ENCODE measurements at regions not wholly inside any gene's neighbourhood (a gene's known extent, or its start where the extent isn't known, plus 50 kb on each side); places are given as distances from the start of the nearest gene placed in this dataset.
"Not testable (repeated sequence)": the region's sequence is repeated elsewhere in the genome, so short reads cannot be mapped to it uniquely, and the experiment has no call there.

DNA sequence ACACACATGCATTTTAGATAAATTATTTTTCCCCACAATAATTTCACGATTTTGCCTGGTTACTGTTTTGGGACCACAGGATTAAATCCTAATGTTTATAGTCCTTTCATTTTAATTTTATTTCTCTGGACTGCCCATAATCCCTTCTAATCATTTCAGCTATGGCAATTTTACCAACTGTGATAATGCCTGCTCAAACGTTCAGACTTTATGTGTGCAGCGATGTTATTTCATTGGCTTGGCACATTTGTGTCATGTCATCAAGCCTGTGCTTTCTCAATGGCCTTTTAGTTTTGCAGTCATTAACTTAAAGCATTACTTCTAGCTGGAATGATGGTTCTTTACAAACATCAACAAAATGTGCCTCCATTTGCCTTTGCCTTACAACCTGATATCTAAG lies 140.6 kb upstream of the HSF2 start:
- WGBS, 10 experiments = 27 to 100% (median 75%) methylated on average over 2 to 3 of the region's 3 CpGs; no CpG with 5 or more reads in 1 of the 10 experiments
- Histone ChIP-seq H3K4me3 (no peak overlapping the region), H3K27ac (no peak overlapping the region), H3K4me1 (replicated peaks in 1 of 2) (no peaks in the 10 kb centered on the region)
- ATAC-seq (replicated peaks in 6 of 8) = no peak
- in situ Hi-C loops (cut with MboI; ENCODE audit: low pct_unique_long_range_greater_than_20kb in 2 of 9, low sequenced_read_pairs in 9 of 9, unreplicated experiment in 9 of 9) = no loop called here

DNA sequence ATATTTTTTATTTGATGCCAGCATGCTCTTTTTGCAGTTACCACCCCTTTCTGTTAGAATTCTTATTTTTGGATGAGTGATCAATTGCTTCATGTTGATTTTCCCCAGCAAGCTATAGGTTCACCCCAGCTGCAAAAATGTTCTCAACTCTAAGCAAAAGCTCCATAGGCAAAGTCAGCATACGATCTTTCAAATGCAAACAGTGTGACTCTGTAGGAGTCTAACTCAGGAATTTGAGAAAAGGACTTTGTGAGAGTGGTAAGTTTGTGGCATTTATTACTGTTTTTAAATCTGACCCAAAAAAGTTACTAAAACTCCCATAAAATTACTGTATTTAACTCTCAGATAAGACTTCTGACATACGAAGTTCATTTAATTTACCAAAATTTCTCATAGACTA lies 134.9 kb upstream of the HSF2 start:
- ATAC-seq (replicated peaks in 6 of 8) = no peak
- in situ Hi-C loops (cut with MboI; ENCODE audit: low pct_unique_long_range_greater_than_20kb in 2 of 9, low sequenced_read_pairs in 9 of 9, unreplicated experiment in 9 of 9) = no loop called here
- Histone ChIP-seq H3K27ac (no peak overlapping the region), H3K4me1 (replicated peaks in 1 of 2) (no peaks in the 10 kb centered on the region), H3K4me3 (no peak overlapping the region)
- WGBS, 10 experiments = 0 to 71% (median 32%) methylated on average over 1 to 2 of the region's 2 CpGs

DNA sequence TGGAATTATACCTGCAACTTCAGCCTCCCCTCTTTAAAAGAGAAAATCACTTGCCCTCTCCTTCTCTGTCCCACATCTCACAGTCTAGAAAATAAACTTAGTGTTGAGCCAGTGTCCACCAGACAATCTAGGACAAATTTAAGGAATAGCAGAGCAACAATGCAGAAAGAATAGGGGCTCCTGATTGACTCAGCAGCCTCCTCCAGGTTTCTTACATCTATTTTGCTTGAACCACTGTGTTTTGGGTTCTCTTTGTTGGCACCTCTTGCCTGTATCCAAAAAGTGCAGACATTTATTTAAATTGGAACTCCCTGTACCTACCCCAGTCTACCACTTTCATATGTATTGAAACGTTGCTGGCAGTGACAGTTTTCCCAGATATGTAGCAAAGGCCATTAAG lies 133.7 kb upstream of the HSF2 start:
- Histone ChIP-seq H3K4me3 (no peak overlapping the region), H3K27ac (no peak overlapping the region), H3K4me1 (replicated peaks in 1 of 2) (no peaks in the 10 kb centered on the region)
- ATAC-seq (replicated peaks in 6 of 8) = no peak
- in situ Hi-C loops (cut with MboI; ENCODE audit: low pct_unique_long_range_greater_than_20kb in 2 of 9, low sequenced_read_pairs in 9 of 9, unreplicated experiment in 9 of 9) = no loop called here
- 0 to 50% (median 20%) methylated on average over 1 of the region's 1 CpG; no CpG with 5 or more reads in 6 of the 10 experiments for WGBS, 10 experiments

DNA sequence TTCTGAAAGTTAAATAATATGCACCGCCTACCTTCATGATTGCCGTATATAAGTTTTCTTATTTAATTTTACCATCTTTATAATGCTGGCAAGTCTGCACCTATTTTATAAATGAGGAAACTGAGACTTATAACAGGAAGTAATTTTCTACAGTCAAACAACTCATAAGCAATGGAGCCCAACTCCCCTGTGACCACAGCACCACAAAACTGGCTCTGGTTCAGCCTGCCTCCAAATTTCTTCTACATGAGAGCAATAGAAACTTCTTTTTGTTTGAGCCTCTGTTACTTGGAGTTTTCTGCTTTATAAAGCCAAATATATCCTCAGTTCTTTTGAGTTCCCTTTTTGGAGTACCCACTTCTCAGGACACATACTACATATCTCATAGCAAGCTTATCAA lies 131.1 kb upstream of the HSF2 start:
- WGBS, 10 experiments = 0 to 100% (median 96%) methylated on average over 2 of the region's 2 CpGs; no CpG with 5 or more reads in 1 of the 10 experiments
- ATAC-seq (replicated peaks in 6 of 8) = no peak

DNA sequence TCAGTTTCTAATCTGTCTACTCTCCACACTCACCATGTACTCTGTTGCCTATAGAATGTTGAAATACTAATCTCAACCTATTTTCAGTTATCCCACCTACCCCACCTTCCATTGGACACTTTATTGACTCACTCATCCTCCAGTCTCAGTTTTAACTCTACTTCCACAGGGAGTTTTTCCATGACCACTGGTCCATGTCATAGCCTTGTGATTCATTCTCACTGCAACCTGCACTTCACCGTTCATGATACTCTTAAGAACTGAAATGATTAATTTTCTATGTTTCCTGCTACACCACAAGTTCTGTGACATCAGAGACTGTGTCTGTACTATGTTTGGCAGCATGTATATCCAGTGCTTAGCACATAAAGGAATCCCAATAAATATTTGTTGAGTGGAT lies 122.8 kb upstream of the HSF2 start:
- Histone ChIP-seq H3K4me3 (no peak overlapping the region), H3K4me1 (replicated peaks in 1 of 2) (no peaks in the 10 kb centered on the region), H3K27ac (no peak overlapping the region)
- 9 to 91% (median 50%) methylated on average over 1 of the region's 1 CpG; no CpG with 5 or more reads in 3 of the 10 experiments for WGBS, 10 experiments
- in situ Hi-C loops (cut with MboI; ENCODE audit: low pct_unique_long_range_greater_than_20kb in 2 of 9, low sequenced_read_pairs in 9 of 9, unreplicated experiment in 9 of 9) = no loop called here
- no peak for ATAC-seq (replicated peaks in 6 of 8)

More for the DNA sequence above, 131.1 kb upstream of the HSF2 start:
- Histone ChIP-seq H3K4me1 (replicated peaks in 1 of 2) (no peaks in the 10 kb centered on the region), H3K27ac (no peak overlapping the region), H3K4me3 (no peak overlapping the region)
- in situ Hi-C loops (cut with MboI; ENCODE audit: low pct_unique_long_range_greater_than_20kb in 2 of 9, low sequenced_read_pairs in 9 of 9, unreplicated experiment in 9 of 9) = no loop called here

DNA sequence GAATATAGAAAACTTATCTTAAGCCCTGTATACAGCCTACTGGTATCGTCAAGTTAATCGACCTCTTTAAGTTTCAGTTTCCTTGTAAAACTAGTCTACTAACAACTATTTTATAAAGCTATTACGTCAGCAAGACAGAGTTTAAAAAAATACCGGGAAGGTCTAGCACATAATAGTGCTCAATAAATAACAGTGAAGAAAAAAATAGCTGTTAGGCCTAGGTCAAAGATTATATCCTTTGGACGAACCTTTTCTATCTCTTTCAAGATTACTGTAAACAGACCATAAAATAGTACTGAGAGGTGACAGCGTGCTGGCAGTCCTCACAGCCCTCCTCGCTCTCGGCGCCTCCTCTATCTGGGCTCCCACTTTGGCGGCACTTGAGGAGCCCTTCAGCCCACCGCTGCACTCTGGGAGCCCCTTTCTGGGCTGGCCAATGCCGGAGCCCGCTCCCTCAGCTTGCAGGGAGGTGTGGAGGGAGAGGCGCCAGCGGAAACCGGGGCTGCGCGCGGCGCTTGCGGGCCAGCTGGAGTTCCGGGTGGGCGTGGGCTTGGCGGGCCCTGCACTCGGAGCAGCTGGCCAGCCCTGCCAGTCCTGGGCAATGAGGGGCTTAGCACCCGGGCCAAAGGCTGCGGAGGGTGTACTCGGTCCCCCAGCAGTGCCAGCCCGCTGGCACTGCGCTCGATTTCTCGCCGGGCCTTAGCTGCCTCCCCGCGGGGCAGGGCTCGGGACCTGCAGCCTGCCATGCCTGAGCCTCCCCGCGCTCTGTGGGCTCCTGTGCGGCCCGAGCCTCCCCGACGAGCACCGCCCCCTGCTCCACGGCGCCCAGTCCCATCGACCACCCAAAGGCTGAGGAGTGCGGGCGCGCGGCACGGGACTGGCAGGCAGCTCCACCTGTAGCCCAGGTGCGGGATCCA lies 119.1 kb upstream of the HSF2 start:
- not testable (repeated sequence) for ATAC-seq (replicated peaks in 6 of 8)

DNA sequence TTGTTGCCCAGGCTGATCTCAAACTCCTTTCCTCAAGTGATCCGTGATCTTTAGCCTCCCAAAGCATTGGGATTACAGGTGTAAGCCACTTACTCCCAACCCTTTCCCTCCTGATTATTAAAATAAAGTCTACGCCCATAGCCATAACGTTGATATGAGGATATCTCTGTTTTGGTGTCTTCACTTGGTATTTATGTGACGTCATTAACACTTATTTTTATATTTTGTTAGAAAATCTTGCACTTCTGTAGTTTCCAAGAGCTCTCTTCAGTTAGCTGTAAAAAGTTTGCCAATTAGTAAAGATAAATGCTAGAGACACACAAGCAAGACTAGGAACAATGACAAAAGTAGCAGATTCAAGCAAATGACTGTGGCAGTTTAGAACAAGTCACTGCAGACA lies 115.6 kb upstream of the HSF2 start:
- no peak for ATAC-seq (replicated peaks in 6 of 8)
- WGBS, 10 experiments = 0 to 95% (median 76%) methylated on average over 1 to 4 of the region's 4 CpGs; no CpG with 5 or more reads in 2 of the 10 experiments
- H3K27ac ChIP-seq = no peak overlapping the region
- H3K4me3 ChIP-seq = no peak overlapping the region
- in situ Hi-C loops (cut with MboI; ENCODE audit: low pct_unique_long_range_greater_than_20kb in 2 of 9, low sequenced_read_pairs in 9 of 9, unreplicated experiment in 9 of 9) = no loop called here
- no peaks in the 10 kb centered on the region for H3K4me1 ChIP-seq (replicated peaks in 1 of 2)

More for the DNA sequence above, 119.1 kb upstream of the HSF2 start:
- WGBS, 10 experiments = 49 to 89% (median 75%) methylated on average over 3 to 23 of the region's 52 CpGs
- in situ Hi-C loops (cut with MboI; ENCODE audit: low pct_unique_long_range_greater_than_20kb in 2 of 9, low sequenced_read_pairs in 9 of 9, unreplicated experiment in 9 of 9); H3K27ac ChIP-seq; H3K4me3 ChIP-seq; H3K4me1 ChIP-seq (replicated peaks in 1 of 2): not testable (repeated sequence)

DNA sequence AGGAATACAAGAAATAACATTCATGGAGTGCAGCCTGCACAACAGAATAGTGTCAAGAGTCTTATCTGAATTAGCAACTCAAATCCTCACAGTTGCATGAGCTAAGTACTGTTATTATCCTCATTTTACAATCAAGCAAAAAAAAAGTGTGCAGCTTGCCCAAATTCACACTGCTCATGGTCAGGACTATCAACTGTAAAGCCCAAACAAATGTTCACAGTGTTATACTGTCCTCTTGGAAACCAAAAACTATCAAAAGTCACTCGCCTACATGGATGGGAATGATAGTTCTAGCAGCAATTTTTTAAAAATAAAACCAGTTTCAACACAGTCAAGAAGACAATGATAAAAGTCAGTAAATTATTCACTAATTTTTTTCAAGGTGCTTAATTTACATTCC lies 114.6 kb upstream of the HSF2 start:
- H3K4me3 ChIP-seq = no peak overlapping the region
- in situ Hi-C loops (cut with MboI; ENCODE audit: low pct_unique_long_range_greater_than_20kb in 2 of 9, low sequenced_read_pairs in 9 of 9, unreplicated experiment in 9 of 9) = no loop called here
- H3K27ac ChIP-seq = no peak overlapping the region
- H3K4me1 ChIP-seq (replicated peaks in 1 of 2) = no peaks in the 10 kb centered on the region
- no peak for ATAC-seq (replicated peaks in 6 of 8)
- 0 to 100% (median 83%) methylated on average over 1 of the region's 1 CpG; no CpG with 5 or more reads in 2 of the 10 experiments for WGBS, 10 experiments

DNA sequence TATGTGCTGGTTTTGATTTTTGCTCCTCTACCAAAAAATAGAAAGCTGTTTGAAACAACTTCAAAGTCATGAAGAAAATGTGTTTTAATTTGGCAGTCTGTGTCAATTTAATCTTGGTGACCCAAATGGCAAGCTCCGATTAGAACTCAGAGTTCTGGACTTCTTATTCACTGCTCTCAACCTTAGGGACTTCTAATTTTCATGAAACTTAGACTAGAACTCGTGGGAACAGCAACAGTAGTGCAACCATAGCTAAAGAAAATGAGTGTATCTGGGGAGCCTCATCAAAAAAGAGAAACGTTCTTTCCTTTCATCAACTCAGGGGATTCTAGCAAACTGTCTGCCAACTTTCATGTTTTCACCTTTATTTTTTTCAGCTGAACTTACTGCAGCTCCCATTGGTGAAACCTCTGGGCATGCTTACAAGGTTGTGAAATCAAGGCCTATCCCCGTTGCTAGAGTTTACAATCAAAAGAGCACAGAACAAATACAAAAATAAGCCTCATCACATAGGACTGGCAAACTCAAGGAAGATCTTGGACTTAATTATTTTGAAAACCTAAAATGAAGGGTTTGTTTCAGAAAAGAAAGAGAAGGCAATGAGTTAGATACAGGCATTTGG lies 114.0 kb upstream of the HSF2 start:
- H3K27ac ChIP-seq = no peak overlapping the region
- no peaks in the 10 kb centered on the region for H3K4me1 ChIP-seq (replicated peaks in 1 of 2)
- no peak overlapping the region for H3K4me3 ChIP-seq
- ATAC-seq (replicated peaks in 6 of 8) = no peak
- 0 to 91% (median 67%) methylated on average over 1 to 4 of the region's 4 CpGs; no CpG with 5 or more reads in 1 of the 10 experiments for WGBS, 10 experiments
- in situ Hi-C loops (cut with MboI; ENCODE audit: low pct_unique_long_range_greater_than_20kb in 2 of 9, low sequenced_read_pairs in 9 of 9, unreplicated experiment in 9 of 9) = no loop called here

DNA sequence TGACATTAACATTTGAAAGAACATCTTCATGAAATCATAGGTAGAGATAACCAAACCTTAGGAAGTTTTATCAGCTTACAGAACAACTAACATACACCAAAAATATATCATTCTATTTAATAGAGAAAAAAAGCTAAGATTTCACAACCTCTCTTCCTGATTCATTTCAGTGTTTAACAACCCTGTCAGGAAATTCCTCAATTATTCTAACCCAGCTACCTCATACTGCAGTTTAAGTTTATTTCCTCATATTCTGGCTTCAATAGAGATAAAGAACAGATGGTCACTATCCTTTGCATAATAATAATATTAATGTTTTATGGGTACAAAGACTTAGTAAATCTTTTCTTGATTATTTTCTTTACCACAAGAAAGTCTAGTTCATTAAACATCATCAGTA lies 112.9 kb upstream of the HSF2 start:
- no peak for ATAC-seq (replicated peaks in 6 of 8)
- H3K4me1 ChIP-seq (replicated peaks in 1 of 2) = no peaks in the 10 kb centered on the region
- no peak overlapping the region for H3K27ac ChIP-seq
- no peak overlapping the region for H3K4me3 ChIP-seq
- in situ Hi-C loops (cut with MboI; ENCODE audit: low pct_unique_long_range_greater_than_20kb in 2 of 9, low sequenced_read_pairs in 9 of 9, unreplicated experiment in 9 of 9) = no loop called here

DNA sequence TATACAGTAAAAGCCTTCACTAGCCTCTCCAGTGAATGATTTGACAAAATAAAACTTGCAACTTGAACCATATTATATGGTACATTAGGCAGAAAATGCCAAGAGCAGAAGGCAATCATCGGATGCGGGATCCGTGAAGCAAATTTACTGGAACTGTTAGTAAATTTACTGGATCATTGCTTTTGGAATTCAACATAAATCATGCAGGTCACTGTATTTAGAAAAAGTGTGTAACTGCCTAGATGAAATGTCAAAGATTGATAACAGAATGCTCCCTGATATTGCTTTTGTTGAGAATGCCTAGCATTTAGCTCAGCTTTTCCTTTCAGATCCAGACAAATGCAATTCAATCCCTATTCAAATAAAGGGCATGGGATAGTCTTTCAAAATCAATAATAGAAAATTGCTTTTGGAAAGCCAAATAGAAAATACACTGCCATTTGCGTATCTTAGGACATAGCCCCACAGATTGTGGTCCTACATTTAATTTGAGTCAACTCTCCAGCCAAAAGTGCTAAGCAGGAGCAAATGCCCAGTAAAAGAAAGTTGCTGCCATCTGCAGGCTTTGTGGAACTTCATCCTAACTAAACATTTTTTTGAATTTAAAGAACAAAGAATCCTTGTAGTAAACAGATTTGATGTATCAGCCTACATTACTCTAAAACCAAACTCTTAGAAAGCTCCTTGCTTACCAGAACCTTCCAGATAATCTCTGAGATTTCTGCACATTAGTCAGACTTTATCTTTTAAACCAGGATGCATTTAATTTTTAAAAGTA lies 109.5 kb upstream of the HSF2 start:
- in situ Hi-C loops (cut with MboI; ENCODE audit: low pct_unique_long_range_greater_than_20kb in 2 of 9, low sequenced_read_pairs in 9 of 9, unreplicated experiment in 9 of 9) = no loop called here
- H3K4me3 ChIP-seq = no peak overlapping the region
- WGBS, 10 experiments = 44 to 95% (median 78%) methylated on average over 1 to 4 of the region's 4 CpGs; no CpG with 5 or more reads in 1 of the 10 experiments
- no peak overlapping the region for H3K27ac ChIP-seq
- peak in 5 of 8 experiments; percentile 21 to 66 (median 39) for ATAC-seq (replicated peaks in 6 of 8)
- H3K4me1 ChIP-seq (replicated peaks in 1 of 2) = no peaks in the 10 kb centered on the region

DNA sequence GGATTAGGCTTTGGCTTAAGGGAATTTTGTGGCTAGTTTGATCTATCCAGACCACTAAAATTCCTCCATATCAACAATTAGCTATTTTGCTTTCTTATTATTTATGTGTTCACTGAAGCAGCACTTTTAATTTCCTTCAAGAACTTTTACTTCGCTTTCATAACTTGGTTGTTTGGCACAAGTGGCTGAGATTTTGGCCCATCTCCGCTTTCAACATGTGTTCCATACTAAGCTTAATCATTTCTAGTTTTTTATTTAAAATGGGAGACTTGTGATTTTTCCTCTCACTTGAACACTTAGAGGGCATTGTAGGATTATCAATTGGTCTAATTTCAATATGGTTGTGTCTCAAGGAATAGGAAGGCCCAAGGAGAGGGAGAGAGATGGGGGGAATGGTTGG lies 102.4 kb upstream of the HSF2 start:
- WGBS, 10 experiments = 0 to 100% (median 89%) methylated on average over 1 to 2 of the region's 2 CpGs; no CpG with 5 or more reads in 2 of the 10 experiments
- Histone ChIP-seq H3K4me3 (no peak overlapping the region), H3K27ac (no peak overlapping the region), H3K4me1 (replicated peaks in 1 of 2) (no peaks in the 10 kb centered on the region)
- in situ Hi-C loops (cut with MboI; ENCODE audit: low pct_unique_long_range_greater_than_20kb in 2 of 9, low sequenced_read_pairs in 9 of 9, unreplicated experiment in 9 of 9) = no loop called here
- no peak for ATAC-seq (replicated peaks in 6 of 8)

DNA sequence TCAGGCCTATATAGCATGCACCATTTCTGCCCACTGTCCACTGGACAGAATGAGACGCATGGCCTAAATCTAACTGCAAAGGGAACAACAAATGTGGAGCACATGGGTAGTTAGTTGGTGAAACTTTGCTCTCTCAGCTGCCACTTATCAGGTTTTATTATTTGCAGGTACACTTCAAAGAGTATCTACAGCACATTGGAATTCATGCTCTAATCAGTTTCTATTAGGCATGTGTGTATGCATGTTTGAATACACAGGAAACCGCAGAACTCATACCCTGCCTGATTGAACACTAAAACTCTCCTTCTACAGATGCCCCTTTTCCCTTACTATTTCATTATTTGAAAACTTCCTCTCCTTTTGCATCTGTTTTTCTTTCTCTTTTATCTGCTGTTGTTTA lies 97.4 kb upstream of the HSF2 start:
- in situ Hi-C loops (cut with MboI; ENCODE audit: low pct_unique_long_range_greater_than_20kb in 2 of 9, low sequenced_read_pairs in 9 of 9, unreplicated experiment in 9 of 9) = no loop called here
- Histone ChIP-seq H3K27ac (no peak overlapping the region), H3K4me1 (replicated peaks in 1 of 2) (no peaks in the 10 kb centered on the region), H3K4me3 (no peak overlapping the region)
- ATAC-seq (replicated peaks in 6 of 8) = no peak
- WGBS, 10 experiments = 40 to 100% (median 95%) methylated on average over 1 to 2 of the region's 2 CpGs; no CpG with 5 or more reads in 1 of the 10 experiments

Measured in motor neuron (in vitro differentiated cells).